ENCODE measurements at regions not wholly inside any gene's neighbourhood (a gene's known extent, or its start where the extent isn't known, plus 50 kb on each side); places are given as distances from the start of the nearest gene placed in this dataset.

GRCh38 chr3:59277816-59278215 is 228.0 kb upstream of the CFAP20DC start:
- DNase-seq = no peak

- no peak for DNase-seq
These were observed 227.4 kb upstream of the CFAP20DC start for GRCh38 chr3:59277201-59277600.

- DNase-seq = no peak
These were observed 224.2 kb upstream of the CFAP20DC start for GRCh38 chr3:59273976-59274375.

GRCh38 chr3:59271971-59272370 is 222.1 kb upstream of the CFAP20DC start:
- DNase-seq = no peak

GRCh38 chr3:59270921-59271320 is 221.1 kb upstream of the CFAP20DC start:
- DNase-seq = no peak

- no peak for DNase-seq
These were observed 220.4 kb upstream of the CFAP20DC start for GRCh38 chr3:59270209-59270608.

GRCh38 chr3:59268170-59268569 is 218.3 kb upstream of the CFAP20DC start:
- no peak for DNase-seq

GRCh38 chr3:59267021-59267420 is 217.2 kb upstream of the CFAP20DC start:
- no peak for DNase-seq

- DNase-seq = no peak
These were observed 216.7 kb upstream of the CFAP20DC start for GRCh38 chr3:59266551-59266950.

GRCh38 chr3:59265566-59265965 is 215.7 kb upstream of the CFAP20DC start:
- DNase-seq = no peak

GRCh38 chr3:59264366-59264765 is 214.5 kb upstream of the CFAP20DC start:
- DNase-seq = no peak

- DNase-seq = no peak
These were observed 213.3 kb upstream of the CFAP20DC start for GRCh38 chr3:59263152-59263551.

GRCh38 chr3:59262076-59262498 is 212.3 kb upstream of the CFAP20DC start:
- no peak for DNase-seq

- DNase-seq = no peak
These were observed 211.2 kb upstream of the CFAP20DC start for GRCh38 chr3:59261009-59261408.

- DNase-seq = no peak
These were observed 208.9 kb upstream of the CFAP20DC start for GRCh38 chr3:59258550-59259260.

GRCh38 chr3:59257506-59257905 is 207.7 kb upstream of the CFAP20DC start:
- no peak for DNase-seq

GRCh38 chr3:59256230-59256629 is 206.4 kb upstream of the CFAP20DC start:
- no peak for DNase-seq

- DNase-seq = no peak
These were observed 205.2 kb upstream of the CFAP20DC start for GRCh38 chr3:59254976-59255375.

- DNase-seq = no peak
These were observed 204.6 kb upstream of the CFAP20DC start for GRCh38 chr3:59254433-59254832.

GRCh38 chr3:59253523-59253922 is 203.7 kb upstream of the CFAP20DC start:
- no peak for DNase-seq

GRCh38 chr3:59251869-59252268 is 202.0 kb upstream of the CFAP20DC start:
- DNase-seq = no peak

- no peak for DNase-seq
These were observed 200.8 kb upstream of the CFAP20DC start for GRCh38 chr3:59250600-59250999.

- no peak for DNase-seq
These were observed 200.0 kb upstream of the CFAP20DC start for GRCh38 chr3:59249698-59250361.

GRCh38 chr3:59249004-59249403 is 199.2 kb upstream of the CFAP20DC start:
- DNase-seq = no peak

GRCh38 chr3:59247402-59247841 is 197.6 kb upstream of the CFAP20DC start:
- no peak for DNase-seq

Data from activated effector memory CD4-positive, alpha-beta T cell treated with anti-CD3 and anti-CD28 coated beads, Interleukin-2, amount 50 U/mL, for 16 hours (primary cell).